ENCODE measurements at regions not wholly inside any gene's neighbourhood (a gene's known extent, or its start where the extent isn't known, plus 50 kb on each side); places are given as distances from the start of the nearest gene placed in this dataset.

DNA sequence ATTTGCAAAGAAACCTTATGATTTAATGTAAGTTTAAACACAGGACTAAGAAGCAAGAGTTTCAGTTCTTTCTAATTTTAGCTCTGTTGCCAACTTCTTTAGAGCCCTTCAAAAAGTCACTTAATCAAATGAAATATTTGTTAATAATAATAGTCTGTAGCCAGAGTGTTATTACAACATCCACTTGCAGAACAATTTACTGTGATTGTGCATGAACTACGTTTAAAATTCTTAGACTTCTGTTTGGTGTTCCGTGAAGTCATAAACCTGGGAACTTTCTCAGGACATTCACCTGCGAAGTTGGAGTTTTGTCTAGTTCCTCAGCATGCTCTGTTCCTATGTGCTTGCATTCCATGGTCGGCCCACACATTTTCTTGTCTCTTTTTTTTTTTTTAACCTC is 244.0 kb upstream of the AVPR1A start:
- Histone ChIP-seq H3K14ac (ENCODE audit: low read length) (no peak overlapping the region), H3K79me2 (ENCODE audit: control insufficient read depth, insufficient read depth, low read length, poor library complexity) (no peaks in the 10 kb centered on the region), H4K8ac (ENCODE audit: low read depth, low read length) (no peak overlapping the region), H3K18ac (ENCODE audit: low read length) (no peak overlapping the region), H3K9ac (ENCODE audit: low read length) (no peak overlapping the region), H3K23ac (ENCODE audit: low read length) (no peak overlapping the region), H2BK5ac (ENCODE audit: low read depth, low read length, poor library complexity) (no peak overlapping the region), H3K4me1 (ENCODE audit: control insufficient read depth in 1 of 2, insufficient read depth in 2 of 2, low read length in 2 of 2) (no peaks in the 10 kb centered on the region), H3K27me3 (ENCODE audit: insufficient read depth, low read length) (no peaks in the 10 kb centered on the region), H2AFZ (ENCODE audit: insufficient read depth, low read length, poor library complexity) (no peak overlapping the region), H3K4me3 (ENCODE audit: low read depth, low read length) (no peak overlapping the region), H3K36me3 (ENCODE audit: control insufficient read depth in 1 of 2, insufficient read depth in 2 of 2, low read length in 2 of 2) (no peaks in the 10 kb centered on the region), H2BK12ac (ENCODE audit: low read length) (no peak overlapping the region), H2AK5ac (ENCODE audit: low read length) (no peak overlapping the region), H3K4me2 (ENCODE audit: low read length) (no peak overlapping the region), H3K79me1 (ENCODE audit: low read length) (no peaks in the 10 kb centered on the region), H3K4ac (ENCODE audit: low read depth, low read length) (no peak overlapping the region), H3K27ac (ENCODE audit: low read depth, low read length) (no peak overlapping the region), H4K91ac (ENCODE audit: low read depth, low read length) (no peak overlapping the region), H2BK120ac (ENCODE audit: insufficient read depth, low read length, poor library complexity) (no peak overlapping the region), H3K9me3 (ENCODE audit: insufficient read depth, low read depth, low read length) (peaks cover 6% of the 10 kb centered on the region), H4K12ac (ENCODE audit: low read depth, low read length) (no peak overlapping the region)
- no peak for DNase-seq
- WGBS (ENCODE audit: extremely low coverage, insufficient coverage, insufficient read length), result no CpG with 5 or more reads among the region's 4 CpGs

DNA sequence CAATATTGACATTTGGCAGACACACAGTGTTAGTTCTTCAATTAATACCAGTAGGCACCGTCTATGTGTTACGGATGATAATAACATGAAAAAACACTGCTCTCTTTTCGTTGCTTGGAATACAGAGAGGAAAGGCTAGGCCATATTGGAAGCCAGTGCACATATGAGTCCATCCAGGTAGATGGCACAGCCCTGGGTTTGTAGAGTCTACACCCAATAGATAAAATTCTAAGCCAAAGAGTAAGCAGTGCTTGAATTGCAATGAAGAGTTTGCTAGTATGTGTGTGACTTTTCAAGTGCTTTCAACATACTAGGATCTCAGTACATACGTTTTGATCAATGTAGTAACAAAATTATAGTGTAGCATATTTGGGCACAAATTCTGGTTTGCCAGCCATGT is 243.3 kb upstream of the AVPR1A start:
- H2AK5ac ChIP-seq (ENCODE audit: low read length), result no peak overlapping the region
- no peak overlapping the region for H4K8ac ChIP-seq (ENCODE audit: low read depth, low read length)
- H3K4ac ChIP-seq (ENCODE audit: low read depth, low read length), result no peak overlapping the region
- H2BK5ac ChIP-seq (ENCODE audit: low read depth, low read length, poor library complexity), result no peak overlapping the region
- H3K4me2 ChIP-seq (ENCODE audit: low read length), result no peak overlapping the region
- H3K18ac ChIP-seq (ENCODE audit: low read length), result no peak overlapping the region
- no peak overlapping the region for H2BK12ac ChIP-seq (ENCODE audit: low read length)
- H3K4me3 ChIP-seq (ENCODE audit: low read depth, low read length), result no peak overlapping the region
- H4K91ac ChIP-seq (ENCODE audit: low read depth, low read length), result no peak overlapping the region
- no peaks in the 10 kb centered on the region for H3K36me3 ChIP-seq (ENCODE audit: control insufficient read depth in 1 of 2, insufficient read depth in 2 of 2, low read length in 2 of 2)
- no peak for DNase-seq
- no peak overlapping the region for H3K27ac ChIP-seq (ENCODE audit: low read depth, low read length)
- no peak overlapping the region for H3K23ac ChIP-seq (ENCODE audit: low read length)
- H2BK120ac ChIP-seq (ENCODE audit: insufficient read depth, low read length, poor library complexity), result no peak overlapping the region
- H3K79me2 ChIP-seq (ENCODE audit: control insufficient read depth, insufficient read depth, low read length, poor library complexity), result no peaks in the 10 kb centered on the region
- no peak overlapping the region for H2AFZ ChIP-seq (ENCODE audit: insufficient read depth, low read length, poor library complexity)
- no peak overlapping the region for H3K9ac ChIP-seq (ENCODE audit: low read length)
- H3K4me1 ChIP-seq (ENCODE audit: control insufficient read depth in 1 of 2, insufficient read depth in 2 of 2, low read length in 2 of 2), result peaks cover 0 to under 1% of the 10 kb centered on the region in 2 experiments
- H3K9me3 ChIP-seq (ENCODE audit: insufficient read depth, low read depth, low read length), result peaks cover 3% of the 10 kb centered on the region
- no CpG with 5 or more reads among the region's 4 CpGs for WGBS (ENCODE audit: extremely low coverage, insufficient coverage, insufficient read length)
- no peak overlapping the region for H4K12ac ChIP-seq (ENCODE audit: low read depth, low read length)
- H3K14ac ChIP-seq (ENCODE audit: low read length), result no peak overlapping the region
- H3K79me1 ChIP-seq (ENCODE audit: low read length), result no peaks in the 10 kb centered on the region
- H3K27me3 ChIP-seq (ENCODE audit: insufficient read depth, low read length), result no peaks in the 10 kb centered on the region

DNA sequence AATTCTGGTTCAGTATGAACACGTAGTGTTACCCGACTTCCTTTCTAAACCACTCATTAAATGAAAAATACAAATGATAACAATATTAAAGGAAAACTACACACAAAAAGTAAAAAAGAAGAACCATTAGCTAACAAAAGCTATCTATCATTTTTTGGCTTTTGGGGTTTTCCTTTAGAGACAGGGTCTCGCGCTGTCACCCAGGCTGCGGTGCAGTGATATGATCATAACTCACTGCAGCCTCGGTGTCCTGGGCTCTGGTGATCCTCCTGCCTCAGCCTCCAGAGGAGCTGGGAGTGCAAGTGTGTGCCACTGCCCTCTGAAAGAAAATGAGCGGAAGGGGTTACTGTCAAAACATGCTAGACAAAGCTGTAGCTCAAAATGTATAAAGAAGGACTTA is 238.2 kb upstream of the AVPR1A start:
- no peak overlapping the region for H3K4ac ChIP-seq (ENCODE audit: low read depth, low read length)

DNA sequence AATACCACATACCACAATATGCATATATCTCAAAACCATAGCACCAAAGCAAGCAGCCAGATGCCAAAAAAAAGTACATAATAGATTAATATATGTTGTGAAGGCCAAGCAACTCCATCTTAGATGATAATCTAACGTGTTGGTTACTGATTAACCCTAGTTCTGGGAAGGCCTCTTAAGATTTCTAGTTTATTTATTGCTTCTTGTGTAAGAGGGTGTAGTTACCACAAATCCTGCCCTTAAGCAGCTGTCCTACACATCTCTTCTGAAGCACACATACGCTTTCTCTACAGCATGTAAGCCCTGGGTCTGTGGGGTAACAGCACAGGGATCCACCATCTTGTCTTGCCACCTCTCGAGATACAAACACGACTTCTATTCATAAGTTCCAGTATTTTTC is 236.8 kb upstream of the AVPR1A start:
- Histone ChIP-seq H3K4ac (ENCODE audit: low read depth, low read length) (no peak overlapping the region), H3K27ac (ENCODE audit: low read depth, low read length) (no peak overlapping the region), H3K9ac (ENCODE audit: low read length) (no peak overlapping the region), H3K14ac (ENCODE audit: low read length) (no peak overlapping the region), H3K23ac (ENCODE audit: low read length) (no peak overlapping the region), H2AFZ (ENCODE audit: insufficient read depth, low read length, poor library complexity) (no peak overlapping the region), H4K91ac (ENCODE audit: low read depth, low read length) (no peak overlapping the region), H3K4me3 (ENCODE audit: low read depth, low read length) (no peak overlapping the region), H3K36me3 (ENCODE audit: control insufficient read depth in 1 of 2, insufficient read depth in 2 of 2, low read length in 2 of 2) (no peaks in the 10 kb centered on the region), H3K79me2 (ENCODE audit: control insufficient read depth, insufficient read depth, low read length, poor library complexity) (no peaks in the 10 kb centered on the region), H4K12ac (ENCODE audit: low read depth, low read length) (no peak overlapping the region), H4K8ac (ENCODE audit: low read depth, low read length) (no peak overlapping the region), H3K9me3 (ENCODE audit: insufficient read depth, low read depth, low read length) (no peaks in the 10 kb centered on the region), H2AK5ac (ENCODE audit: low read length) (no peak overlapping the region), H2BK120ac (ENCODE audit: insufficient read depth, low read length, poor library complexity) (no peak overlapping the region), H3K4me2 (ENCODE audit: low read length) (no peak overlapping the region), H2BK12ac (ENCODE audit: low read length) (no peak overlapping the region), H3K79me1 (ENCODE audit: low read length) (no peaks in the 10 kb centered on the region), H3K18ac (ENCODE audit: low read length) (no peak overlapping the region), H3K4me1 (ENCODE audit: control insufficient read depth in 1 of 2, insufficient read depth in 2 of 2, low read length in 2 of 2) (peaks cover 0 to 2% of the 10 kb centered on the region in 2 experiments), H2BK5ac (ENCODE audit: low read depth, low read length, poor library complexity) (no peak overlapping the region), H3K27me3 (ENCODE audit: insufficient read depth, low read length) (no peaks in the 10 kb centered on the region)
- WGBS (ENCODE audit: extremely low coverage, insufficient coverage, insufficient read length), result no CpG with 5 or more reads among the region's 4 CpGs
- no peak for DNase-seq

More for the DNA sequence above, 238.2 kb upstream of the AVPR1A start:
- DNase-seq, result no peak
- H3K79me1 ChIP-seq (ENCODE audit: low read length), result no peaks in the 10 kb centered on the region
- no peaks in the 10 kb centered on the region for H3K9me3 ChIP-seq (ENCODE audit: insufficient read depth, low read depth, low read length)
- H3K27me3 ChIP-seq (ENCODE audit: insufficient read depth, low read length), result no peaks in the 10 kb centered on the region
- H3K4me1 ChIP-seq (ENCODE audit: control insufficient read depth in 1 of 2, insufficient read depth in 2 of 2, low read length in 2 of 2), result peaks cover 0 to 2% of the 10 kb centered on the region in 2 experiments
- H2AFZ ChIP-seq (ENCODE audit: insufficient read depth, low read length, poor library complexity), result no peak overlapping the region
- no peak overlapping the region for H2BK120ac ChIP-seq (ENCODE audit: insufficient read depth, low read length, poor library complexity)
- no CpG with 5 or more reads among the region's 7 CpGs for WGBS (ENCODE audit: extremely low coverage, insufficient coverage, insufficient read length)
- H3K14ac ChIP-seq (ENCODE audit: low read length), result no peak overlapping the region
- no peak overlapping the region for H3K23ac ChIP-seq (ENCODE audit: low read length)
- no peaks in the 10 kb centered on the region for H3K79me2 ChIP-seq (ENCODE audit: control insufficient read depth, insufficient read depth, low read length, poor library complexity)
- H2AK5ac ChIP-seq (ENCODE audit: low read length), result no peak overlapping the region
- no peak overlapping the region for H2BK5ac ChIP-seq (ENCODE audit: low read depth, low read length, poor library complexity)
- no peak overlapping the region for H4K91ac ChIP-seq (ENCODE audit: low read depth, low read length)
- no peak overlapping the region for H4K8ac ChIP-seq (ENCODE audit: low read depth, low read length)
- H3K9ac ChIP-seq (ENCODE audit: low read length), result no peak overlapping the region
- H3K4me3 ChIP-seq (ENCODE audit: low read depth, low read length), result no peak overlapping the region
- no peak overlapping the region for H2BK12ac ChIP-seq (ENCODE audit: low read length)
- no peaks in the 10 kb centered on the region for H3K36me3 ChIP-seq (ENCODE audit: control insufficient read depth in 1 of 2, insufficient read depth in 2 of 2, low read length in 2 of 2)
- H3K18ac ChIP-seq (ENCODE audit: low read length), result no peak overlapping the region
- no peak overlapping the region for H4K12ac ChIP-seq (ENCODE audit: low read depth, low read length)
- H3K4me2 ChIP-seq (ENCODE audit: low read length), result no peak overlapping the region
- no peak overlapping the region for H3K27ac ChIP-seq (ENCODE audit: low read depth, low read length)
